Vagina (tissue), 2 donors: ENCODE measurements at regions not wholly inside any gene's neighbourhood (a gene's known extent, or its start where the extent isn't known, plus 50 kb on each side); places are given as distances from the start of the nearest gene placed in this dataset.

Experiments used
- DNase-seq, 2 donors: peaks; one replicate each; pipeline ENCODE4 v3.0.0-alpha.2; 2017; ENCODE audit errors: extremely low spot score in 2 of 2
- H3K27ac ChIP-seq: fragments of 200-600 bp; sonication (generic); one replicate; pipeline ENCODE4 v1.5.1; 2019
- H3K27me3 ChIP-seq: fragments of 200-600 bp; sonication (generic); one replicate; pipeline ENCODE4 v1.5.1; 2019
- H3K36me3 ChIP-seq, 2 donors: fragments of 200-600 bp; sonication (generic); one replicate each; pipeline ENCODE4 v1.5.1; 2017 to 2019
- H3K4me1 ChIP-seq: fragments of 200-600 bp; sonication (generic); one replicate; pipeline ENCODE4 v1.5.1; 2019
- H3K4me3 ChIP-seq, 2 donors: fragments of 200-600 bp; sonication (generic); 1 replicate in 1 of 2; 2 replicates in 1 of 2; pipeline ENCODE4 v1.5.1; 2016 to 2019
- H3K9me3 ChIP-seq: fragments of 200-600 bp; sonication (generic); one replicate; pipeline ENCODE4 v1.5.1; 2019
- POLR2A ChIP-seq, 2 donors: fragments of 450-650 bp; IDR thresholded peaks; one replicate each; pipeline ENCODE4 v1.6.1; 2017; ENCODE audit warnings: antibody characterized with exemption in 2 of 2, mild to moderate bottlenecking in 2 of 2, moderate library complexity in 2 of 2
- POLR2AphosphoS5 ChIP-seq, 2 donors: sonication (generic); formaldehyde crosslinking; IDR thresholded peaks; one replicate each; pipeline ENCODE4 v1.9.0; 2017; ENCODE audit warnings: antibody characterized with exemption in 2 of 2, mild to moderate bottlenecking in 2 of 2, low read depth in 1 of 2; ENCODE audit not compliant: insufficient read depth in 1 of 2
- intact Hi-C: fragments of 100-400 bp; cut with DNase I; formaldehyde crosslinking; loops from one replicate; pipeline ENCODE4 v1.15.1; 2023
- TF ChIP-seq, protein P1 (sequence below), 3 experiments: fragments of 450-650 bp in 2 of 3; fragments of 200-600 bp in 1 of 3; sonication (generic) in 1 of 3; IDR thresholded peaks; one replicate each; pipeline ENCODE4 v1.5.1; 2017 to 2019; ENCODE audit warnings: antibody characterized with exemption in 3 of 3, mild to moderate bottlenecking in 2 of 3, moderate library complexity in 2 of 3

DNA sequence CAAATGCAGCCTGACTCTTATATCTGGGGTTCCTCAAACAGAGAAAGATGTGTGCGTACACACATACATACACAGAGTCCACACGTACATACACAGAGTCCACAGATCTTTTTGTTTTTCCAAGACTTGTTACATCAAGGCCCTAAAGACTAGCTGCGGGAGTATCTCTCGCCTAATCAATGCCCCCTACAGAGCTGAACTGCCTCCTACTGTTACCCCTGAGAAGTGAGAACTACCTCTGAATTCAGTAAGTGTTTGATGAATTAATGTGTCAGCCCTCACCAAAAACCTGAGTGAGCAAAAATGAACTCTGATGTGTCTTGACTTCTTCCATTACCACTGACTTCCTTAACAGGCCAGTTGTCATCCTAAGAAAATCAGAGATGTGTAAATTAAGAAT lies 351.2 kb downstream of the HHIPL2 start:
- DNase-seq, result no peak
- TF ChIP-seq POLR2A (IDR thresholded peaks at IDR 0.05) (no peak), POLR2AphosphoS5 (IDR thresholded peaks at IDR 0.05; ENCODE audit: insufficient read depth in 1 of 2, low read depth in 1 of 2) (no peak)
- TF ChIP-seq, protein P1, sequence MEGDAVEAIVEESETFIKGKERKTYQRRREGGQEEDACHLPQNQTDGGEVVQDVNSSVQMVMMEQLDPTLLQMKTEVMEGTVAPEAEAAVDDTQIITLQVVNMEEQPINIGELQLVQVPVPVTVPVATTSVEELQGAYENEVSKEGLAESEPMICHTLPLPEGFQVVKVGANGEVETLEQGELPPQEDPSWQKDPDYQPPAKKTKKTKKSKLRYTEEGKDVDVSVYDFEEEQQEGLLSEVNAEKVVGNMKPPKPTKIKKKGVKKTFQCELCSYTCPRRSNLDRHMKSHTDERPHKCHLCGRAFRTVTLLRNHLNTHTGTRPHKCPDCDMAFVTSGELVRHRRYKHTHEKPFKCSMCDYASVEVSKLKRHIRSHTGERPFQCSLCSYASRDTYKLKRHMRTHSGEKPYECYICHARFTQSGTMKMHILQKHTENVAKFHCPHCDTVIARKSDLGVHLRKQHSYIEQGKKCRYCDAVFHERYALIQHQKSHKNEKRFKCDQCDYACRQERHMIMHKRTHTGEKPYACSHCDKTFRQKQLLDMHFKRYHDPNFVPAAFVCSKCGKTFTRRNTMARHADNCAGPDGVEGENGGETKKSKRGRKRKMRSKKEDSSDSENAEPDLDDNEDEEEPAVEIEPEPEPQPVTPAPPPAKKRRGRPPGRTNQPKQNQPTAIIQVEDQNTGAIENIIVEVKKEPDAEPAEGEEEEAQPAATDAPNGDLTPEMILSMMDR (IDR thresholded peaks at IDR 0.05), result no peak
- intact Hi-C loops, result no loop called here
- Histone ChIP-seq H3K27me3 (no peaks in the 10 kb centered on the region), H3K9me3 (no peaks in the 10 kb centered on the region), H3K4me1 (no peaks in the 10 kb centered on the region), H3K4me3 (no peak overlapping the region), H3K27ac (no peak overlapping the region), H3K36me3 (no peaks in the 10 kb centered on the region)

DNA sequence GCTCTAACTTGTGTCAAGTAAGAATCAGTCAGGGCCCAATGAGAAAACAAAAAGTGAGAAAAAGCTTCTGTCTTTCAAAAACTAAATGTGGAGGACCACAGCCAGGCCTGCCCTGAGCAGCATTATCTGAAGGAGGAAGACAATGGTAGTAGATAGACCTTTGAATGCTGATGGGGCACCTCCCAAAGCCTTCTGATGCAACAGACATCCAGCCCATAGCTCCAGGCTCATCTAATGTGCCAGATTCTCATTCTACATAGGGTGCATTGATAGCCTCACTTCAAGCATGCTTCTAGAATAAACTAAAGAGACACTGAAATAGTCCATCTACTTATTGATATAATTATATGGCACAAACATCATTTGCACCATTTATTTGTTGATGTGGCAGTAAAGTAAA lies 351.6 kb downstream of the HHIPL2 start:
- no peak for TF ChIP-seq POLR2A (IDR thresholded peaks at IDR 0.05)
- TF ChIP-seq, protein P1 (IDR thresholded peaks at IDR 0.05), result no peak
- TF ChIP-seq POLR2AphosphoS5 (IDR thresholded peaks at IDR 0.05; ENCODE audit: insufficient read depth in 1 of 2, low read depth in 1 of 2), result no peak
- H3K4me3 ChIP-seq, result no peak overlapping the region
- no peak for DNase-seq

DNA sequence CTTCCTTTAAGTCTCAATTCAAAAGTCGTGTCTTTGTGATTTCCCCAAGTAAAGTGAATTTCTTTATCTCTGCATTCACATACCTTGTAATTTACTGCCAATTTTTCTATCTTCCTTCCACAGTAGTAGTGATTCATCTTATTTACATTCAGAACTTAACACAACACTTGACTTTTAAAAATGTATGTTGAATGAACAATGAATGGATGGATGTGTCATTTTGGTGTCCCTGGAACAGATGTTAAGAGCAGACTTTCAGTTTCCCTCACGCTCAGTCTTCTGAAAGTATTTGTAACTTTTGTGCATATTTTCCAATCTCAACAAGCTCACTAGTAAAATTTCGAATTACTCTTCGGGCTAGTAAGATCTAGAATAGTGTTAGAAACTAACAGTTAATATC lies 352.0 kb downstream of the HHIPL2 start:
- Histone ChIP-seq H3K4me1 (no peaks in the 10 kb centered on the region), H3K4me3 (no peak overlapping the region), H3K36me3 (no peaks in the 10 kb centered on the region), H3K27ac (no peak overlapping the region), H3K27me3 (no peaks in the 10 kb centered on the region), H3K9me3 (no peaks in the 10 kb centered on the region)
- DNase-seq, result no peak
- TF ChIP-seq, protein P1 (IDR thresholded peaks at IDR 0.05), result no peak
- TF ChIP-seq POLR2A (IDR thresholded peaks at IDR 0.05) (no peak), POLR2AphosphoS5 (IDR thresholded peaks at IDR 0.05; ENCODE audit: insufficient read depth in 1 of 2, low read depth in 1 of 2) (no peak)
- intact Hi-C loops, result no loop called here

More for the DNA sequence above, 351.6 kb downstream of the HHIPL2 start:
- no peaks in the 10 kb centered on the region for H3K27me3 ChIP-seq
- no peaks in the 10 kb centered on the region for H3K36me3 ChIP-seq
- no peaks in the 10 kb centered on the region for H3K9me3 ChIP-seq
- no peaks in the 10 kb centered on the region for H3K4me1 ChIP-seq
- intact Hi-C loops, result no loop called here
- no peak overlapping the region for H3K27ac ChIP-seq

DNA sequence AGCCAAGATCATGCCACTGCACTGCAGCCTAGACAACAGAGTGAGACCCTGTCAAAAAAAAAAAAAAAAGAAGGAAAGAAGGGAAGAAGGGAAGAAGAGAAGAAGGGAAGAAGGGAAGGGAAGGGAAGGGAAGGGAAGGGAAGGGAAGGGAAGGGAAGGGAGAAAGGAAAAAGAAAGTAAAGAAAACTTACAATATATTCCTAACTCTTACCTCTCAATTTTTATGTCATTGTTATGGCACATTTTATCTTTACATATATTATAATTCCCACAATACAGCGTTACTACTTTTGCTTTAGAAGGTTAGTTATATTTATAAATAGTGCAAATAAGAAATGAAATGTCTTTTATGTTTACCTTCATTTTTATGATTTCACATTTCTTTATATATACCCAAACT lies 358.7 kb downstream of the HHIPL2 start:
- TF ChIP-seq, protein P1 (IDR thresholded peaks at IDR 0.05), result no peak
- TF ChIP-seq POLR2A (IDR thresholded peaks at IDR 0.05), result no peak
- no peak for TF ChIP-seq POLR2AphosphoS5 (IDR thresholded peaks at IDR 0.05; ENCODE audit: insufficient read depth in 1 of 2, low read depth in 1 of 2)
- Histone ChIP-seq H3K4me3 (no peak overlapping the region), H3K9me3 (no peaks in the 10 kb centered on the region), H3K36me3 (no peaks in the 10 kb centered on the region), H3K4me1 (no peaks in the 10 kb centered on the region), H3K27me3 (no peaks in the 10 kb centered on the region), H3K27ac (no peak overlapping the region)
- no peak for DNase-seq
- intact Hi-C loops, result no loop called here

GRCh38 chr1:222187566-222188332 lies 360.2 kb downstream of the HHIPL2 start:
- Histone ChIP-seq H3K27ac (no peak overlapping the region), H3K4me3 (no peak overlapping the region), H3K36me3 (no peaks in the 10 kb centered on the region), H3K9me3 (no peaks in the 10 kb centered on the region), H3K27me3 (no peaks in the 10 kb centered on the region), H3K4me1 (no peaks in the 10 kb centered on the region)
- DNase-seq, result no peak
- intact Hi-C loops, result no loop called here
- TF ChIP-seq, protein P1 (IDR thresholded peaks at IDR 0.05), result no peak
- TF ChIP-seq POLR2AphosphoS5 (IDR thresholded peaks at IDR 0.05; ENCODE audit: insufficient read depth in 1 of 2, low read depth in 1 of 2) (no peak), POLR2A (IDR thresholded peaks at IDR 0.05) (no peak)
